AG09309 (cell line): ENCODE measurements at regions not wholly inside any gene's neighbourhood (a gene's known extent, or its start where the extent isn't known, plus 50 kb on each side); places are given as distances from the start of the nearest gene placed in this dataset.

Source experiments
- DNase-seq: peaks from one replicate; pipeline ENCODE4 v3.0.0-alpha.2; 2010; ENCODE audit warnings: low read depth
- H3K4me3 ChIP-seq: 2 replicates; pipeline ENCODE4 v1.5.1; 2011; ENCODE audit warnings: mild to moderate bottlenecking, low read depth, low read length, moderate library complexity; ENCODE audit not compliant: control insufficient read depth
- TF ChIP-seq, protein P1 (sequence below): IDR thresholded peaks from 2 replicates; pipeline ENCODE4 v1.5.1; 2011; ENCODE audit warnings: mild to moderate bottlenecking, low read depth, low read length, inconsistent platforms; ENCODE audit not compliant: insufficient read depth, control insufficient read depth; ENCODE audit errors: missing control alignments

DNA sequence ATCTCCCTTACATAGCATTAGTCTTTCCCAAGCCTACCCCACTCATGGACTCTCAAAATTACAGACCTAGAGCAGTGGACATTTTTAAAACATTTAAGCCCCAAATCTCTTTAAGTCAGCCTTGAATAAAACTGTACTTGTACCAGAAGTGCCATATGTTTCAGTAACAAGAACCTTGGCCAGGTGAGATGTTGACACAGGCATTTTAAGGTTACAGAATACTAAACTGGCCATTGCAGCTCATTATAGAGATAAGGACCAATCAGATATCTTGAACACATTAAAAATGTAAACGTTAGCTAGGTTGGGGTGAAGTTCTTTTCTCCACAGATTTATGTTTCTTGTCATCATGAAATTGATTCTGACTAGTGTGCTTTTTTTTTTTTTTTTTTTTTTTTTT, 103.8 kb upstream of the MIER3 start:
- TF ChIP-seq, protein P1, sequence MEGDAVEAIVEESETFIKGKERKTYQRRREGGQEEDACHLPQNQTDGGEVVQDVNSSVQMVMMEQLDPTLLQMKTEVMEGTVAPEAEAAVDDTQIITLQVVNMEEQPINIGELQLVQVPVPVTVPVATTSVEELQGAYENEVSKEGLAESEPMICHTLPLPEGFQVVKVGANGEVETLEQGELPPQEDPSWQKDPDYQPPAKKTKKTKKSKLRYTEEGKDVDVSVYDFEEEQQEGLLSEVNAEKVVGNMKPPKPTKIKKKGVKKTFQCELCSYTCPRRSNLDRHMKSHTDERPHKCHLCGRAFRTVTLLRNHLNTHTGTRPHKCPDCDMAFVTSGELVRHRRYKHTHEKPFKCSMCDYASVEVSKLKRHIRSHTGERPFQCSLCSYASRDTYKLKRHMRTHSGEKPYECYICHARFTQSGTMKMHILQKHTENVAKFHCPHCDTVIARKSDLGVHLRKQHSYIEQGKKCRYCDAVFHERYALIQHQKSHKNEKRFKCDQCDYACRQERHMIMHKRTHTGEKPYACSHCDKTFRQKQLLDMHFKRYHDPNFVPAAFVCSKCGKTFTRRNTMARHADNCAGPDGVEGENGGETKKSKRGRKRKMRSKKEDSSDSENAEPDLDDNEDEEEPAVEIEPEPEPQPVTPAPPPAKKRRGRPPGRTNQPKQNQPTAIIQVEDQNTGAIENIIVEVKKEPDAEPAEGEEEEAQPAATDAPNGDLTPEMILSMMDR: no peak
- no peak overlapping the region for H3K4me3 ChIP-seq
- no peak for DNase-seq

DNA sequence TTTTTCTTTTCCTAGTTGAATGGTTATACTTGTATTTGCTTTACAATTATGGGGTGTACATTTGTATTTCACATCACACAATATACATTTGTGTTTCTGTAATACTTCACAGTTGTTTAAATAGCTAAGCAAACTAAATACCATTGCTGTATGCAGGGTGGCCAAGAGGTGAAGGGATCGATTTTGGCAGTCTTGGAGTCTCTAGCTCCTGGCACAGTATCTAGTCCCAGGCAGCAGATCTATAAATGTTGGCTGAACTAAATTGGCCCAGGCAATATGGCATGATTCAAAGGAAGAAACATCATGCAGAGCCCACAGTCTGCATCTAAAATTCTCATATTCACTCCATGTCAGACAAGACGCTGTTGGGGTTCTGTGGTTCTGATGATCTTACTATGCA, 110.1 kb upstream of the GPBP1 start:
- TF ChIP-seq, protein P1: no peak
- H3K4me3 ChIP-seq: no peak overlapping the region
- no peak for DNase-seq

DNA sequence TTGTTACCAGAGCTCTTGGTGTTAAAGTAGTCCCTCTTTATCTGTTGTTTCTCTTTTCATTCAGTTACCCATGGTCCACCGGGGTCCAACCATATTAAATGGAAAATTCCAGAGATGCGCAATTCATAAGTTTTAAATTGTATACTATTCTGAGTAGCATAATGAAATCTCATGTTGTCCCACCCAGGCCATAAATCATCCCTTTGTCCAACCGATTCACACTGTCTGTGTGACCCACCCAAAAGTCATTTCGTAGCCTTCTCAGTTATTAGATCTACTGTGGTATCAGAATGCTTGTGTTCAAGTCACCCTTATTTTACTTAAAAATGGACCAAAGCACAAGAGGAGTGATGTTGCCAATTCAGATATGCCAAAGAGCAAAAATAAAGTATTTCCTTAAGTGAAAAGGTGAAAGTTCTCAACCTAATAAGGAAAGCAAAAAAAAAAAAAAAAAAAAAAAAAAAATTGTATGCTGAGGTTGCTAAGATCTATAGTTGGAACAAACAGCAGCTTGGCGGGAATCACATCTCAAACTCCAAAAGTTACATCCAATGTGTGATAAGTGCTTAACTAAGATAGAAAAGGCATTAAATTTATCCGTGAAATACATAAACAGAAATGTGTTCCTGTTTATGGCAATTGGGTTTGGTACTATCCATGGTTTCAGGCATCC, 106.8 kb upstream of the GPBP1 start:
- no peak overlapping the region for H3K4me3 ChIP-seq
- DNase-seq: no peak
- TF ChIP-seq, protein P1: no peak

DNA sequence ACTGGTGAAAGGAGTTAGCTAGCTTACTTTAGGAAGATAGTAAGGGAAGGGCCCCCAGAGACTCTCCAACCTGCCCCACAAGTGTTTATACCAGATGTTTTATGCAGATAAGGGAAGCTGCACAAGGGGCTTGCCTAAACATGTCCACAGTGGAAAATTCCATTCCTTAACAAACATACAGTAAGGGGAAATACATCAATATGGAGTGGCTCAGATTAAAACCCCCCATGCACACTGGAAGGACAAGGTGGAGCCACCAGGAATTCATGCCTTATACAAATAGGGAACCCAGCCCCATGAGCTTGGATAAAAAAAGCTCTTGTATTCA, 106.3 kb upstream of the GPBP1 start:
- H3K4me3 ChIP-seq: no peak overlapping the region
- DNase-seq: no peak
- TF ChIP-seq, protein P1: no peak

DNA sequence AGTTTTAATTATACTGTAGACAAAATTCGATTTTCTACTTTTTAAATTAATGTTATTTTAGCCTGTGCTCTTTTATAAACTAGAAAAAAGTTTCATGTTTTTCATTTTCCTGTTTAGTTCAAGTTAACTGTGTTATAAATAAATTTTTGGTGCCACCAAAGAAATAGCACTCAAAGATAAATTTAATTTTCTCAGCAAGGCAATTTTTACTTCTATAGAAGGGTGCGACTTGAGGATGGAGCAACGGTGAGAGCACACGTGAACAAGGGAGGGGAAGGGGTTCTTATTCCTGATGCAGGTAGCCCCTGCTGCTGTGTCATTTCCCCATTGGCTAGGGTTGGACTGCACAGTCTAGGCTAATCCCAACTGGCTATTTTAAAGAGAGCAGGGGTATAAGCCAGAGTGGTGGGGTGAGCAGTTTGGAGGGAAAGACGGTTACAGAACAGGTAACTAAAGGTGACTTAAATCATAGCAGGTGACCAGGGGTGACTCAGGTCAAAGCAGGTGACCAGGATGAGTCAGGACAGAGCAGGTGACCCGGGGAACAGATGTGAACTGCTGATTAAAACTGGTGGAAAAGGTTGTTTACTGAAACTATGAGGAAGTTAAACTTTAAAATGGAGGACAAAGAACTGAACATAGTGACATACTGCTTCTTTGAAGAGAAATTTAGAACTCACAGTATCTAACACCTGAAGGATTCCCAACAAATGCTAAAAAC, 104.6 kb upstream of the GPBP1 start:
- DNase-seq: no peak
- TF ChIP-seq, protein P1: no peak
- no peak overlapping the region for H3K4me3 ChIP-seq

DNA sequence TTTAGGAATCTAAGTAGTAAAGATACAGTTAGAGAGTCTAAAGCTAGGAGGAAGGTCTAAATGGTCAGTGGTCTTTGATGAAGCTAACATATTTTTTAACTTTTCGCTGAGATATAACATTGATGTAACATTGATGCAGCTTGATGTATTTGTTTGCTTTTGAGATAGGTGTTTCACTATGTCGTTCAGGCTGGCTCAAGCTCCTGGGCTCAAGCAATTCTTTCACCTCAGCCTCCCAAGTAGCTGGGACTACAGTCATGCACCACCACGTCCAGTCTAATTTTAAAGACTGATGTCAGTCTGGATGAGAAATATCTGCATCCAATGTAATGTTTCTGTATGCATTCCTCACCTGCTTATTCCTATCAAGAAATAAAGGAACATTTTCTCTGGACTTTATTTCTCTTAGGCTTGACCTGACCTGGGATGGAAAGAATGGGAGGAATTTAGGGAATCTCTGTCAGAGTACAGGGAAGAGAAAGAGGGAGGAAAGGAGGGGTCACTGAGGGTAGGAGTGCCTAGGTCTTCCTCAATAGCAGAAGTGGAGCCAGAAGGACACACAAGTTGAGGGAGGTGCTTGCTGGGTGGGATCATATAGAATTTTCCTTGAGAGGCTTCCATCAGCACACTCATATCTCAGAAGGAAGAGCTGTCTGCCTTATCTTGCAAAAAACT, 101.5 kb upstream of the GPBP1 start:
- TF ChIP-seq, protein P1: no peak
- H3K4me3 ChIP-seq: no peak overlapping the region
- DNase-seq: no peak
